A673 (cell line): ENCODE measurements at regions not wholly inside any gene's neighbourhood (a gene's known extent, or its start where the extent isn't known, plus 50 kb on each side); places are given as distances from the start of the nearest gene placed in this dataset.

Source experiments
- BruUV-seq: library from RNA; stranded (reverse); fragments of 400-500 nt; replicated peaks from 2 replicates; lab custom pipeline; 2021; lab: Mats Ljungman, UMichigan
- CTCF ChIA-PET: fragments of 300-600 bp; sonication (Branson Sonifier 250); formaldehyde crosslinking; loops from one replicate; lab custom pipeline; 2022; ENCODE audit warnings: antibody characterized with exemption; lab: Charles Lee
- POLR2A ChIA-PET: fragments of 300-600 bp; sonication (Branson Sonifier 250); formaldehyde crosslinking; loops from one replicate; lab custom pipeline; 2022; ENCODE audit warnings: antibody characterized with exemption; ENCODE audit not compliant: low non-redundant PET; lab: Charles Lee
- DNase-seq: peaks from one replicate; pipeline ENCODE4 v3.0.0-alpha.2; 2015; ENCODE audit warnings: low spot score
- H3K27ac ChIP-seq: fragments of 200-600 bp; sonication (generic); 2 replicates; pipeline ENCODE4 v1.5.1; 2016; ENCODE audit warnings: mixed run types, low read depth, mild to moderate bottlenecking, mixed read lengths, antibody characterized with exemption, low read length; ENCODE audit not compliant: poor library complexity, severe bottlenecking
- H3K27me3 ChIP-seq: fragments of 200-600 bp; sonication (generic); replicated peaks from 2 replicates; pipeline ENCODE4 v1.6.1; 2017; ENCODE audit warnings: mixed run types, low read depth, mild to moderate bottlenecking, mixed read lengths, antibody characterized with exemption, low read length; ENCODE audit not compliant: insufficient read depth, poor library complexity
- H3K36me3 ChIP-seq: fragments of 200-600 bp; sonication (generic); 2 replicates; pipeline ENCODE4 v1.6.1; 2016; ENCODE audit warnings: mixed run types, mild to moderate bottlenecking, mixed read lengths, antibody characterized with exemption, low read length; ENCODE audit not compliant: insufficient read depth, poor library complexity, severe bottlenecking
- H3K4me1 ChIP-seq: fragments of 200-600 bp; sonication (generic); 2 replicates; pipeline ENCODE4 v1.6.1; 2017; ENCODE audit warnings: mixed run types, mild to moderate bottlenecking, mixed read lengths, antibody characterized with exemption, low read length; ENCODE audit not compliant: insufficient read depth, poor library complexity, severe bottlenecking
- H3K4me3 ChIP-seq: fragments of 200-600 bp; sonication (generic); 2 replicates; pipeline ENCODE4 v1.5.1; 2016; ENCODE audit warnings: low read depth, mixed run types, mild to moderate bottlenecking, mixed read lengths, low read length; ENCODE audit not compliant: poor library complexity, severe bottlenecking
- H3K9me3 ChIP-seq: fragments of 200-600 bp; sonication (generic); 2 replicates; pipeline ENCODE4 v1.6.1; 2016; ENCODE audit warnings: mixed run types, low read depth, mild to moderate bottlenecking, mixed read lengths, antibody characterized with exemption, low read length; ENCODE audit not compliant: poor library complexity, severe bottlenecking
- EZH2 ChIP-seq: fragments of 200-600 bp; sonication (generic); IDR thresholded peaks from 2 replicates; pipeline ENCODE4 v1.6.1; 2017; ENCODE audit warnings: borderline replicate concordance, low read depth, mild to moderate bottlenecking, mixed read lengths, antibody characterized with exemption, low read length; ENCODE audit not compliant: poor library complexity, severe bottlenecking
- intact Hi-C: fragments of 100-400 bp; cut with micrococcal nuclease; formaldehyde crosslinking; loops from one replicate; pipeline ENCODE4 v1.10.0; 2022; ENCODE audit not compliant: unreplicated experiment
- TF ChIP-seq, protein P1 (sequence below): fragments of 300-800, 200-600 bp; sonication (generic); conservative IDR thresholded peaks from 2 replicates; pipeline ENCODE4 v1.5.1; 2017; ENCODE audit warnings: low read depth, mild to moderate bottlenecking, antibody characterized with exemption, low read length, moderate library complexity, mixed read lengths

DNA sequence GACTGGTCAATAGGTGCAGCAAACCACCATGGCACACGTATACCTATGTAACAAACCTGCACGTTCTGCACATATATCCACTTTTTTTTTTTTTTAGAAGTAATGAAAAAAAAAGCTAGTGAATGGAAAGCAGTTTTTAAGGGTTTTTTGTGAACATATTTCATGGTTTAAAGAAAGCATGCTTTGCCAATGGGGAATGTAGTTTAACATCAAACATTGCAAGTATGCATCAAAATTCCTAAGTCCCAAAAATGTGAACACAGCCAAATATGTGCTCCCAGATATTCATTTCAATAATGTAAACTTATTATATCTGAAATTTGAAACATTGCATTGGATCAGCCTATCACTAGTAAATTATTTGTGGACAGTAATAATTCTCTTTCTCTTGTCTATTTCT lies 710.4 kb upstream of the FLRT2 start:
- TF ChIP-seq EZH2: no peak
- TF ChIP-seq, protein P1, sequence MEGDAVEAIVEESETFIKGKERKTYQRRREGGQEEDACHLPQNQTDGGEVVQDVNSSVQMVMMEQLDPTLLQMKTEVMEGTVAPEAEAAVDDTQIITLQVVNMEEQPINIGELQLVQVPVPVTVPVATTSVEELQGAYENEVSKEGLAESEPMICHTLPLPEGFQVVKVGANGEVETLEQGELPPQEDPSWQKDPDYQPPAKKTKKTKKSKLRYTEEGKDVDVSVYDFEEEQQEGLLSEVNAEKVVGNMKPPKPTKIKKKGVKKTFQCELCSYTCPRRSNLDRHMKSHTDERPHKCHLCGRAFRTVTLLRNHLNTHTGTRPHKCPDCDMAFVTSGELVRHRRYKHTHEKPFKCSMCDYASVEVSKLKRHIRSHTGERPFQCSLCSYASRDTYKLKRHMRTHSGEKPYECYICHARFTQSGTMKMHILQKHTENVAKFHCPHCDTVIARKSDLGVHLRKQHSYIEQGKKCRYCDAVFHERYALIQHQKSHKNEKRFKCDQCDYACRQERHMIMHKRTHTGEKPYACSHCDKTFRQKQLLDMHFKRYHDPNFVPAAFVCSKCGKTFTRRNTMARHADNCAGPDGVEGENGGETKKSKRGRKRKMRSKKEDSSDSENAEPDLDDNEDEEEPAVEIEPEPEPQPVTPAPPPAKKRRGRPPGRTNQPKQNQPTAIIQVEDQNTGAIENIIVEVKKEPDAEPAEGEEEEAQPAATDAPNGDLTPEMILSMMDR: no peak
- intact Hi-C loops: no loop called here
- Histone ChIP-seq H3K27ac (no peak overlapping the region), H3K4me3 (no peak overlapping the region), H3K4me1 (peaks cover 7% of the 10 kb centered on the region), H3K9me3 (peaks cover 6% of the 10 kb centered on the region), H3K27me3 (no peaks in the 10 kb centered on the region), H3K36me3 (no peaks in the 10 kb centered on the region)
- ChIA-PET POLR2A (no interaction called here), CTCF (no interaction called here)
- no peak for DNase-seq
- BruUV-seq: no TSS peak

DNA sequence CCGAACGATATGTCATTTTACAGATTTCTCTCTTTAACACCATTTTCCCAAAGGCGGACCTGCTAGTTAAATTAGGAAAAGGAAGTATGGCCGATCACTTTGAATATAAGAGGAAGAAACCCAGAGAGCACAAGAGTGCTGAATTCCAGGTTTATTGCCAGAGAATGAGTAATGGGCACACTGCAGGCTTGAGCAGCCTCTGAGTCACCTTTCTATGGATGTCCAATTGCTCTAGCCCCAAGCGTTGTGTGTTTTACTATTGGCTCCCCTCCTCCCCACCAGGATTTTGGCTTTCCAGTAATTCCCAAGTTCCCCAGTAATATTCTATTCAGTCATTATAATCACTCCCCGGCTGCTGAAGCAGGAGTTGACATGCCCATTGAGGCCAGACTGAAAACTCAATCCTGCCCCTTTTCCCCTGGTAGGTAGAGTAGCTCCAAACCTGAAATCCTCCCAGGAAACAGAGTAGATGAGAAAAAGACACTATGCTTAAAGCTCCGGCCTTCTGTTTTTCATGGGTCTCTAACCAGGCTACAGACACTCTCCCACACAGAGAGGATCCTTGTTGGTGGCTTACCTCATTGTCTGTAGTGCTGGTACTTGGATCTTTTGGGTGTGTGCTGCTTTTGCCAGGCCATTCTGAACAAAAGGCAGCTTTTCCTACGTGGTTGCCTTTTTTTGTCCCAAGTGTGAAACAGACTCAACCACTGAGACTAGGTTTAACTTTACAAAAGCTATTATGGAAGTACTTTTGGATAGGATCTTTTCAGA lies 704.3 kb upstream of the FLRT2 start:
- no peak for TF ChIP-seq EZH2
- TF ChIP-seq, protein P1: no peak
- no peak for DNase-seq
- intact Hi-C loops: no loop called here

DNA sequence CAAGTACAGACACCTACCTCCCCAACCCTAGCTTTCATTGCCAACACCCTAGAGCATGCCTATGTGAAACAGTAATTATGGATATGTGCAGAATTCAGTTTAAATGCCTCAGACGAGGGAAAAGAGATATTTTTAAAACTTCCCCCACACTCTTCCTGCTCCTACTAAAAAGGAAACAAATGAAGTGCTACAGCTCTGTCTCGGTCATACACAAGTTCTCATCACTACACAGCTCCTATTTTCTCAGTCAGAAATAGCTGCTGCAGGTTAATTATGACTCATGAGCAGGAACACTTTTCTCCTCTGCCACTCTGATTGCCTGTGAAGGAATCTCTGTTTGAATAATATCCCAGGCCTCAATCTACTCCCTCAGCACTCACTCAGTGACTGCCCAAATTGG lies 703.6 kb upstream of the FLRT2 start:
- Histone ChIP-seq H3K9me3 (peaks cover 6% of the 10 kb centered on the region), H3K27ac (no peak overlapping the region), H3K36me3 (no peaks in the 10 kb centered on the region), H3K4me3 (no peak overlapping the region), H3K27me3 (no peaks in the 10 kb centered on the region), H3K4me1 (peaks cover 14% of the 10 kb centered on the region)
- BruUV-seq: no TSS peak
- CTCF ChIA-PET: no interaction called here
- POLR2A ChIA-PET: no interaction called here
- no peak for DNase-seq
- no peak for TF ChIP-seq EZH2
- TF ChIP-seq, protein P1: no peak
- intact Hi-C loops: no loop called here

More for the DNA sequence above, 704.3 kb upstream of the FLRT2 start:
- Histone ChIP-seq H3K4me3 (no peak overlapping the region), H3K9me3 (peaks cover 6% of the 10 kb centered on the region), H3K36me3 (no peaks in the 10 kb centered on the region), H3K4me1 (peaks cover 14% of the 10 kb centered on the region), H3K27ac (no peak overlapping the region), H3K27me3 (no peaks in the 10 kb centered on the region)
- BruUV-seq: no TSS peak
- ChIA-PET CTCF (no interaction called here), POLR2A (no interaction called here)
